Esophagus squamous epithelium (tissue), 4 donors: ENCODE measurements at regions not wholly inside any gene's neighbourhood (a gene's known extent, or its start where the extent isn't known, plus 50 kb on each side); places are given as distances from the start of the nearest gene placed in this dataset.

Experiments
- POLR2A ChIP-seq, 4 donors: fragments of 450-650 bp; IDR thresholded peaks; one replicate each; pipeline ENCODE4 v1.6.1; 2017; ENCODE audit warnings: antibody characterized with exemption in 4 of 4, mild to moderate bottlenecking in 4 of 4, moderate library complexity in 3 of 4
- TF ChIP-seq, protein P1 (sequence below), 6 experiments: fragments of 450-650 bp in 4 of 6; fragments of 200-600 bp in 2 of 6; sonication (generic) in 2 of 6; IDR thresholded peaks; one replicate each; pipeline ENCODE4 v1.5.1; 2016 to 2019; ENCODE audit warnings: antibody characterized with exemption in 6 of 6, mild to moderate bottlenecking in 4 of 6, moderate library complexity in 4 of 6

DNA sequence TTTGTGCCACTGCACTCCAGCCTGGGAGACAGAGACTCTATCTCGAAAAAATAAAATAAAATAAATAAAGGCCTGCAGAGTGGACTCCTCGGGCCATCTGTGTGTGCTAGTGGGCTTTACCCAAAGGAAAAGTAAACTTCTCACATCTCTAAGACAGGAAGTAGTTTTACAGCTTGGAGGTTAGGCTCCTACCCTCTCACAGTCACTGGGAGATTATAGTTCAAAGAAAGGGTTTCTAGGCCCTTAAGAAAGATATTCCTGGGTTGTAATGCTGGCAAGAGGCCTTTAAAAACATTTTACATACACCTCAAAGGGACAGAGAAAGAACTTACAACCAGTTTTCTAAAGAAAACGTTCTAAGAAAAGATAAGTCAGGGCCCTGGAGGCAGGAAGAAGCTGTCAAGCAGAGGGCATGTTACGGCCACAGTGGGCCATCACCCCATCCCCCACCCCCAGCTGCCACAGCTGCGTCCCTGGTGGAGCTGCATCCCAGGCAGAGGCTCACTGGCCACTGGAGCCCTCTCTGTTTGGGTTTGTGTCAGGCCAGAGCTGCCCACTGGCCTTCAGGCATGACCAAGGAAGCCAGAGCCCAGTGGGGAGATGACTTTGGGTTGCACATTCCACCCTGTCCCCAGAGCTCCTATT is 78.1 kb upstream of the CDK20 start:
- TF ChIP-seq POLR2A (IDR thresholded peaks at IDR 0.05), result no peak
- TF ChIP-seq, protein P1, sequence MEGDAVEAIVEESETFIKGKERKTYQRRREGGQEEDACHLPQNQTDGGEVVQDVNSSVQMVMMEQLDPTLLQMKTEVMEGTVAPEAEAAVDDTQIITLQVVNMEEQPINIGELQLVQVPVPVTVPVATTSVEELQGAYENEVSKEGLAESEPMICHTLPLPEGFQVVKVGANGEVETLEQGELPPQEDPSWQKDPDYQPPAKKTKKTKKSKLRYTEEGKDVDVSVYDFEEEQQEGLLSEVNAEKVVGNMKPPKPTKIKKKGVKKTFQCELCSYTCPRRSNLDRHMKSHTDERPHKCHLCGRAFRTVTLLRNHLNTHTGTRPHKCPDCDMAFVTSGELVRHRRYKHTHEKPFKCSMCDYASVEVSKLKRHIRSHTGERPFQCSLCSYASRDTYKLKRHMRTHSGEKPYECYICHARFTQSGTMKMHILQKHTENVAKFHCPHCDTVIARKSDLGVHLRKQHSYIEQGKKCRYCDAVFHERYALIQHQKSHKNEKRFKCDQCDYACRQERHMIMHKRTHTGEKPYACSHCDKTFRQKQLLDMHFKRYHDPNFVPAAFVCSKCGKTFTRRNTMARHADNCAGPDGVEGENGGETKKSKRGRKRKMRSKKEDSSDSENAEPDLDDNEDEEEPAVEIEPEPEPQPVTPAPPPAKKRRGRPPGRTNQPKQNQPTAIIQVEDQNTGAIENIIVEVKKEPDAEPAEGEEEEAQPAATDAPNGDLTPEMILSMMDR (IDR thresholded peaks at IDR 0.05), result no peak
